GM12878 (cell line): ENCODE measurements at regions not wholly inside any gene's neighbourhood (a gene's known extent, or its start where the extent isn't known, plus 50 kb on each side); places are given as distances from the start of the nearest gene placed in this dataset.

Experiments used
- ATAC-seq: fragments of 200-7000 bp; cut with Tn5 transposase; 3 replicates; pipeline ENCODE4 v1.9.1; 2020; ENCODE audit warnings: mild to moderate bottlenecking, moderate library complexity
- BruUV-seq: library from RNA; stranded (reverse); fragments of 400-500 nt; replicated peaks from 2 replicates; lab custom pipeline; 2021; lab: Mats Ljungman, UMichigan
- CTCF ChIA-PET: fragments of 300-600 bp; sonication (Branson Sonifier 250); formaldehyde crosslinking; extraction: SDS; loops from one replicate; lab custom pipeline; 2021; ENCODE audit warnings: inconsistent platforms; lab: Yijun Ruan, JAX
- POLR2A ChIA-PET: fragments of 350-600 bp; formaldehyde crosslinking; extraction: SDS; loops from one replicate; lab custom pipeline; 2021; ENCODE audit warnings: inconsistent platforms; lab: Charles Lee
- RAD21 ChIA-PET: fragments of 300-600 bp; sonication (Branson Sonifier 250); formaldehyde crosslinking; loops from one replicate; lab custom pipeline; 2023; ENCODE audit warnings: antibody characterized with exemption; ENCODE audit not compliant: unreplicated experiment; lab: Charles Lee
- SMC1A ChIA-PET: fragments of 300-600 bp; sonication (Branson Sonifier 250); formaldehyde crosslinking; loops from one replicate; lab custom pipeline; 2023; ENCODE audit not compliant: unreplicated experiment, uncharacterized antibody; lab: Charles Lee
- DNase-seq: peaks from one replicate; pipeline ENCODE4 v3.0.0-alpha.2; 2011; ENCODE audit warnings: low read depth, low spot score
- FAIRE-seq: peaks from 3 replicates; lab custom pipeline; 2011; peaks lifted over from hg19 to GRCh38; lab: Jason Lieb, UNC
- H2AFZ ChIP-seq: 2 replicates; pipeline ENCODE4 v1.6.0; 2011; ENCODE audit warnings: low read depth, low read length, control low read depth; ENCODE audit not compliant: control insufficient read depth
- H3K27ac ChIP-seq: 2 replicates; pipeline ENCODE4 v1.5.1; 2011; ENCODE audit warnings: control low read depth; ENCODE audit not compliant: control insufficient read depth, insufficient read depth
- H3K27me3 ChIP-seq, 2 experiments: replicated peaks in 1 of 2; 2 replicates each; pipeline versions ENCODE4 v1.6.0 to v1.6.1; 2011; ENCODE audit warnings: low read length in 1 of 2; ENCODE audit not compliant: control insufficient read depth in 2 of 2, insufficient read depth in 2 of 2
- H3K36me3 ChIP-seq, 2 experiments: 2 replicates each; pipeline ENCODE4 v1.5.1; 2011; ENCODE audit warnings: low read length in 1 of 2; ENCODE audit not compliant: control insufficient read depth in 2 of 2, insufficient read depth in 2 of 2
- H3K4me1 ChIP-seq: 2 replicates; pipeline ENCODE4 v1.6.1; 2011; ENCODE audit warnings: mild to moderate bottlenecking, low read length, moderate library complexity, mixed read lengths; ENCODE audit not compliant: control insufficient read depth, insufficient read depth
- H3K4me2 ChIP-seq: 2 replicates; pipeline ENCODE4 v1.6.0; 2011; ENCODE audit warnings: control low read depth; ENCODE audit not compliant: control insufficient read depth, insufficient read depth
- H3K4me3 ChIP-seq: fragments of 200-600 bp; sonication (generic); 2 replicates; pipeline ENCODE4 v1.5.1; 2016
- H3K79me2 ChIP-seq: 2 replicates; pipeline ENCODE4 v1.6.0; 2011; ENCODE audit warnings: low read length; ENCODE audit not compliant: control insufficient read depth, insufficient read depth
- H3K9ac ChIP-seq: 2 replicates; pipeline ENCODE4 v1.8.0; 2011; ENCODE audit warnings: low read length, control low read depth, mixed read lengths; ENCODE audit not compliant: control insufficient read depth, insufficient read depth
- H3K9me3 ChIP-seq: replicated peaks from 3 replicates; pipeline ENCODE4 v1.5.1; 2011; ENCODE audit warnings: mild to moderate bottlenecking, low read length; ENCODE audit not compliant: control insufficient read depth, insufficient read depth
- H4K20me1 ChIP-seq: 2 replicates; pipeline ENCODE4 v1.6.0; 2011; ENCODE audit not compliant: control insufficient read depth, insufficient read depth
- CHD1 ChIP-seq: IDR thresholded peaks from 2 replicates; pipeline ENCODE4 v1.6.1; 2012; ENCODE audit warnings: low read depth, low read length, improper control_type of control experiment
- CREB1 ChIP-seq: IDR thresholded peaks from 2 replicates; pipeline ENCODE4 v1.6.1; 2012; ENCODE audit warnings: low read depth, mild to moderate bottlenecking, inconsistent platforms
- E2F8 ChIP-seq: fragments of 450-650 bp; IDR thresholded peaks from 2 replicates; pipeline ENCODE4 v1.6.1; 2018; ENCODE audit warnings: mild to moderate bottlenecking, low read depth, moderate library complexity; ENCODE audit not compliant: partially characterized antibody
- EGR1 ChIP-seq, 2 experiments: IDR thresholded peaks; 1 replicate in 1 of 2; 2 replicates in 1 of 2; pipeline ENCODE4 v1.6.1; 2011 to 2012; ENCODE audit warnings: low read depth in 2 of 2, low read length in 2 of 2, borderline replicate concordance in 1 of 2, mild to moderate bottlenecking in 1 of 2, moderate library complexity in 1 of 2
- NBN ChIP-seq: fragments of 450-650 bp; IDR thresholded peaks from 2 replicates; pipeline ENCODE4 v1.6.1; 2016
- POLR2AphosphoS2 ChIP-seq: IDR thresholded peaks from 2 replicates; pipeline ENCODE4 v1.6.1; 2011; ENCODE audit warnings: low read depth, mild to moderate bottlenecking, low read length, improper control_type of control experiment, moderate library complexity
- RCOR1 ChIP-seq: conservative IDR thresholded peaks from 2 replicates; pipeline ENCODE4 v1.6.1; 2012; ENCODE audit warnings: low read depth, low read length, improper control_type of control experiment
- RFX5 ChIP-seq: IDR thresholded peaks from 2 replicates; pipeline ENCODE4 v1.6.1; 2011; ENCODE audit warnings: low read depth, low read length, improper control_type of control experiment
- SMARCA5 ChIP-seq: fragments of 450-650 bp; IDR thresholded peaks from 2 replicates; pipeline ENCODE4 v1.6.1; 2017; ENCODE audit warnings: mild to moderate bottlenecking
- ZNF622 ChIP-seq: fragments of 450-650 bp; IDR thresholded peaks from 2 replicates; pipeline ENCODE4 v1.6.1; 2017; ENCODE audit warnings: mild to moderate bottlenecking, inconsistent platforms
- ZNF687 ChIP-seq: fragments of 450-650 bp; IDR thresholded peaks from 2 replicates; pipeline ENCODE4 v1.6.1; 2017; ENCODE audit warnings: mild to moderate bottlenecking, moderate library complexity
- in situ Hi-C: fragments of 300-500 bp; cut with MboI; formaldehyde crosslinking; loops from 9 replicates; pipeline ENCODE4 v1.14.3; 2018; ENCODE audit warnings: mixed read lengths
- intact Hi-C: fragments of 100-400 bp; cut with micrococcal nuclease; formaldehyde crosslinking; loops from one replicate; pipeline ENCODE4 v1.14.2; 2022; ENCODE audit not compliant: unreplicated experiment
- TF ChIP-seq, protein P1 (sequence below): fragments of 450-650 bp; formaldehyde crosslinking; IDR thresholded peaks from 2 replicates; pipeline ENCODE4 v1.5.0; 2022; ENCODE audit warnings: mild to moderate bottlenecking, missing genetic modification characterization

- H2AFZ ChIP-seq, result no peak overlapping the region
- POLR2A ChIA-PET, result no interaction called here
- no peaks in the 10 kb centered on the region for H3K27me3 ChIP-seq
- CTCF ChIA-PET, result interaction anchor here (1.0 kb wide), 1 partner anchor 11 kb away, joined by 3 read pairs; no protein-coding TSS in a partner anchor
- no peaks in the 10 kb centered on the region; the same call in 2 of the 3 replicates for H3K9me3 ChIP-seq
- FAIRE-seq (no peak), ATAC-seq (no peak), DNase-seq (no peak)
- no peaks in the 10 kb centered on the region for H3K36me3 ChIP-seq
- SMC1A ChIA-PET, result no interaction called here
- H4K20me1 ChIP-seq, result no peaks in the 10 kb centered on the region
- RAD21 ChIA-PET, result no interaction called here
- TF ChIP-seq ZNF622 (no peak), ZNF687 (no peak), POLR2AphosphoS2 (no peak), SMARCA5 (no peak), CHD1 (no peak), E2F8 (no peak), CREB1 (no peak), RFX5 (no peak), EGR1 (IDR thresholded peaks at IDR 0.05; ENCODE audit: borderline replicate concordance in 1 of 2, low read depth in 2 of 2, low read length in 2 of 2) (no peak), NBN (no peak), RCOR1 (no peak)
- TF ChIP-seq, protein P1, sequence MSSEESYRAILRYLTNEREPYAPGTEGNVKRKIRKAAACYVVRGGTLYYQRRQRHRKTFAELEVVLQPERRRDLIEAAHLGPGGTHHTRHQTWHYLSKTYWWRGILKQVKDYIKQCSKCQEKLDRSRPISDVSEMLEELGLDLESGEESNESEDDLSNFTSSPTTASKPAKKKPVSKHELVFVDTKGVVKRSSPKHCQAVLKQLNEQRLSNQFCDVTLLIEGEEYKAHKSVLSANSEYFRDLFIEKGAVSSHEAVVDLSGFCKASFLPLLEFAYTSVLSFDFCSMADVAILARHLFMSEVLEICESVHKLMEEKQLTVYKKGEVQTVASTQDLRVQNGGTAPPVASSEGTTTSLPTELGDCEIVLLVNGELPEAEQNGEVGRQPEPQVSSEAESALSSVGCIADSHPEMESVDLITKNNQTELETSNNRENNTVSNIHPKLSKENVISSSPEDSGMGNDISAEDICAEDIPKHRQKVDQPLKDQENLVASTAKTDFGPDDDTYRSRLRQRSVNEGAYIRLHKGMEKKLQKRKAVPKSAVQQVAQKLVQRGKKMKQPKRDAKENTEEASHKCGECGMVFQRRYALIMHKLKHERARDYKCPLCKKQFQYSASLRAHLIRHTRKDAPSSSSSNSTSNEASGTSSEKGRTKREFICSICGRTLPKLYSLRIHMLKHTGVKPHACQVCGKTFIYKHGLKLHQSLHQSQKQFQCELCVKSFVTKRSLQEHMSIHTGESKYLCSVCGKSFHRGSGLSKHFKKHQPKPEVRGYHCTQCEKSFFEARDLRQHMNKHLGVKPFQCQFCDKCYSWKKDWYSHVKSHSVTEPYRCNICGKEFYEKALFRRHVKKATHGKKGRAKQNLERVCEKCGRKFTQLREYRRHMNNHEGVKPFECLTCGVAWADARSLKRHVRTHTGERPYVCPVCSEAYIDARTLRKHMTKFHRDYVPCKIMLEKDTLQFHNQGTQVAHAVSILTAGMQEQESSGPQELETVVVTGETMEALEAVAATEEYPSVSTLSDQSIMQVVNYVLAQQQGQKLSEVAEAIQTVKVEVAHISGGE (CRISPR knock-in tag), result no peak
- no peak overlapping the region for H3K4me2 ChIP-seq
- BruUV-seq, result no TSS peak
- intact Hi-C loops (no loop called here), in situ Hi-C loops (no loop called here)
- no peak overlapping the region for H3K9ac ChIP-seq
- H3K27ac ChIP-seq, result no peak overlapping the region
- H3K4me3 ChIP-seq, result no peak overlapping the region
- H3K4me1 ChIP-seq, result no peaks in the 10 kb centered on the region
- no peaks in the 10 kb centered on the region for H3K79me2 ChIP-seq
These were observed 616.4 kb upstream of the CBLB start for GRCh38 chr3:106485217-106485616.
